H1 (cell line): ENCODE measurements at regions not wholly inside any gene's neighbourhood (a gene's known extent, or its start where the extent isn't known, plus 50 kb on each side); places are given as distances from the start of the nearest gene placed in this dataset.

Experiments used
- CTCF ChIA-PET: fragments of 300-600 bp; sonication (Branson Sonifier 250); formaldehyde crosslinking; loops from one replicate; lab custom pipeline; 2021; ENCODE audit not compliant: partially characterized antibody; lab: Charles Lee
- POLR2A ChIA-PET: fragments of 300-600 bp; sonication (Branson Sonifier 250); formaldehyde crosslinking; loops from one replicate; lab custom pipeline; 2021; ENCODE audit warnings: inconsistent platforms; ENCODE audit not compliant: partially characterized antibody; lab: Charles Lee
- DNase-seq, 2 experiments: peaks; one replicate each; pipeline versions ENCODE4 v3.0.0 to v3.0.0-alpha.2; 2010 to 2022; ENCODE audit warnings: low spot score in 2 of 2, low read depth in 1 of 2, mixed read lengths in 1 of 2
- FAIRE-seq: peaks from 2 replicates; lab custom pipeline; 2011; peaks lifted over from hg19 to GRCh38; lab: Jason Lieb, UNC
- H2AFZ ChIP-seq: 2 replicates; pipeline ENCODE4 v1.8.1; 2012; ENCODE audit warnings: low read length, inconsistent platforms
- H2AK5ac ChIP-seq: 2 replicates; pipeline ENCODE4 v1.6.1; 2013; ENCODE audit warnings: low read depth, low read length
- H2BK120ac ChIP-seq: replicated peaks from 2 replicates; pipeline ENCODE3; 2013; ENCODE audit warnings: low read depth, low read length, inconsistent platforms
- H2BK12ac ChIP-seq: 2 replicates; pipeline ENCODE4 v1.6.1; 2013; ENCODE audit warnings: low read depth, low read length
- H2BK15ac ChIP-seq: 2 replicates; pipeline ENCODE4 v1.6.1; 2013; ENCODE audit warnings: low read length
- H2BK20ac ChIP-seq: 2 replicates; pipeline ENCODE4 v1.6.1; 2013; ENCODE audit warnings: low read length
- H2BK5ac ChIP-seq: 2 replicates; pipeline ENCODE4 v1.6.1; 2013; ENCODE audit warnings: low read depth, low read length
- H3K14ac ChIP-seq: 2 replicates; pipeline ENCODE4 v1.6.1; 2013; ENCODE audit warnings: inconsistent platforms; ENCODE audit not compliant: insufficient read length
- H3K18ac ChIP-seq: 2 replicates; pipeline ENCODE4 v1.6.1; 2013; ENCODE audit warnings: low read length; ENCODE audit errors: extremely low read depth
- H3K23ac ChIP-seq: 2 replicates; pipeline ENCODE4 v1.6.1; 2013; ENCODE audit warnings: inconsistent platforms; ENCODE audit not compliant: insufficient read length
- H3K23me2 ChIP-seq: 2 replicates; pipeline ENCODE4 v1.6.1; 2013; ENCODE audit warnings: low read depth, low read length
- H3K27ac ChIP-seq: 2 replicates; pipeline ENCODE4 v1.6.1; 2011; ENCODE audit warnings: low read depth, low read length, inconsistent platforms
- H3K27me3 ChIP-seq, 4 experiments: replicated peaks in 1 of 4; 1 replicate in 1 of 4; 2 replicates in 3 of 4; pipeline versions ENCODE4 v1.6.1 to v1.8.1; 2011 to 2013; ENCODE audit warnings: low read length in 3 of 4, mild to moderate bottlenecking in 3 of 4, inconsistent platforms in 2 of 4, mixed read lengths in 2 of 4, moderate library complexity in 1 of 4; ENCODE audit not compliant: control insufficient read depth in 3 of 4, insufficient read depth in 3 of 4; ENCODE audit errors: extremely low read depth in 1 of 4
- H3K36me3 ChIP-seq, 4 experiments: 2 replicates each; pipeline versions ENCODE4 v1.6.1 to v1.8.1; 2011 to 2013; ENCODE audit warnings: mild to moderate bottlenecking in 4 of 4, low read length in 3 of 4, moderate library complexity in 2 of 4, control low read depth in 1 of 4, inconsistent platforms in 1 of 4; ENCODE audit not compliant: insufficient read depth in 4 of 4, control insufficient read depth in 2 of 4
- H3K4ac ChIP-seq: replicated peaks from 2 replicates; pipeline ENCODE3; 2013; ENCODE audit warnings: low read length, low read depth, mixed read lengths, inconsistent platforms; ENCODE audit not compliant: insufficient read length
- H3K4me1 ChIP-seq, 4 experiments: replicated peaks in 1 of 4; 1 replicate in 1 of 4; 2 replicates in 3 of 4; pipeline versions ENCODE4 v1.6.1 to v1.8.1; 2011 to 2013; ENCODE audit warnings: low read length in 3 of 4, inconsistent platforms in 2 of 4, mixed read lengths in 1 of 4; ENCODE audit not compliant: insufficient read depth in 4 of 4, control insufficient read depth in 3 of 4
- H3K4me2 ChIP-seq, 2 experiments: 2 replicates each; pipeline versions ENCODE4 v1.6.1 to v1.8.1; 2011 to 2013; ENCODE audit warnings: low read depth in 2 of 2, low read length in 2 of 2, control low read depth in 1 of 2, inconsistent platforms in 1 of 2, mild to moderate bottlenecking in 1 of 2; ENCODE audit not compliant: insufficient read depth in 1 of 2
- H3K4me3 ChIP-seq, 4 experiments: fragments of 200-600, 300-600 bp in 1 of 4; sonication (generic), shearing (Covaris generic), sonication (Bioruptor Twin) in 1 of 4; 2 replicates each; pipeline versions ENCODE4 v1.5.1 to v1.8.1; 2011 to 2016; ENCODE audit warnings: low read length in 4 of 4, low read depth in 3 of 4, control low read depth in 2 of 4, inconsistent platforms in 2 of 4, mild to moderate bottlenecking in 2 of 4, mixed read lengths in 1 of 4, moderate library complexity in 1 of 4; ENCODE audit not compliant: insufficient read depth in 2 of 4; ENCODE audit errors: extremely low read depth in 1 of 4
- H3K56ac ChIP-seq: replicated peaks from 2 replicates; pipeline ENCODE3; 2013; ENCODE audit warnings: low read depth, mild to moderate bottlenecking, mixed read lengths, low read length, inconsistent platforms; ENCODE audit not compliant: insufficient read length
- H3K79me1 ChIP-seq: 2 replicates; pipeline ENCODE4 v1.6.1; 2013; ENCODE audit warnings: low read depth, low read length, control low read depth
- H3K79me2 ChIP-seq, 2 experiments: 2 replicates each; pipeline versions ENCODE4 v1.6.1 to v1.8.1; 2012 to 2013; ENCODE audit warnings: low read length in 2 of 2, mild to moderate bottlenecking in 2 of 2, inconsistent platforms in 1 of 2; ENCODE audit not compliant: insufficient read depth in 2 of 2, control insufficient read depth in 1 of 2
- H3K9ac ChIP-seq, 4 experiments: replicated peaks in 1 of 4; 1 replicate in 1 of 4; 2 replicates in 3 of 4; pipeline versions ENCODE4 v1.6.1 to v1.8.1; 2011 to 2013; ENCODE audit warnings: low read depth in 3 of 4, low read length in 3 of 4, control low read depth in 2 of 4, mild to moderate bottlenecking in 2 of 4, moderate library complexity in 2 of 4, inconsistent platforms in 1 of 4; ENCODE audit errors: extremely low read depth in 1 of 4
- H3K9me3 ChIP-seq, 2 experiments: 2 replicates each; pipeline versions ENCODE4 v1.6.1 to v1.8.1; 2012 to 2013; ENCODE audit warnings: mild to moderate bottlenecking in 2 of 2, moderate library complexity in 2 of 2, control low read depth in 1 of 2, inconsistent platforms in 1 of 2, low read depth in 1 of 2, low read length in 1 of 2, mixed read lengths in 1 of 2; ENCODE audit not compliant: insufficient read depth in 2 of 2
- H4K20me1 ChIP-seq, 2 experiments: replicated peaks in 1 of 2; 2 replicates each; pipeline versions ENCODE3 to v1.8.1; 2011 to 2013; ENCODE audit warnings: inconsistent platforms in 2 of 2, low read length in 2 of 2, mild to moderate bottlenecking in 1 of 2; ENCODE audit not compliant: insufficient read depth in 2 of 2, control insufficient read depth in 1 of 2
- H4K5ac ChIP-seq: 2 replicates; pipeline ENCODE4 v1.6.1; 2013; ENCODE audit warnings: low read length, low read depth, mixed read lengths, inconsistent platforms; ENCODE audit not compliant: insufficient read length
- H4K8ac ChIP-seq: 2 replicates; pipeline ENCODE4 v1.8.0; 2013; ENCODE audit warnings: mild to moderate bottlenecking, moderate library complexity, low read length, inconsistent platforms; ENCODE audit not compliant: insufficient read depth; ENCODE audit errors: extremely low read depth
- H4K91ac ChIP-seq: replicated peaks from 2 replicates; pipeline ENCODE3; 2013; ENCODE audit warnings: low read length, mixed read lengths, inconsistent platforms; ENCODE audit not compliant: insufficient read length
- CBX8 ChIP-seq: fragments of 300-800, 300-1000 bp; sonication (generic); IDR thresholded peaks from 2 replicates; pipeline ENCODE4 v1.7.1; 2016; ENCODE audit warnings: low read depth, low read length, borderline replicate concordance
- CHD2 ChIP-seq: IDR thresholded peaks from 2 replicates; pipeline ENCODE4 v1.6.1; 2012; ENCODE audit warnings: low read length, improper control_type of control experiment
- FOSL1 ChIP-seq: IDR thresholded peaks from 2 replicates; pipeline ENCODE4 v1.6.1; 2011; ENCODE audit warnings: mild to moderate bottlenecking, low read depth, low read length, moderate library complexity; ENCODE audit not compliant: insufficient read depth
- SP4 ChIP-seq: IDR thresholded peaks from 2 replicates; pipeline ENCODE4 v1.6.1; 2012; ENCODE audit warnings: low read length, inconsistent platforms
- SRF ChIP-seq: IDR thresholded peaks from 2 replicates; pipeline ENCODE4 v1.6.1; 2011; ENCODE audit warnings: mild to moderate bottlenecking, low read depth, low read length, moderate library complexity
- TAF1 ChIP-seq: IDR thresholded peaks from 2 replicates; pipeline ENCODE4 v1.6.1; 2011; ENCODE audit warnings: mild to moderate bottlenecking, low read depth, low read length
- WGBS, 2 experiments: shearing (Covaris generic) in 1 of 2; methylation state at CpG; one replicate each; pipeline versions ENCODE4 v1.1.6 to v1.1.7; 2013 to 2015; ENCODE audit warnings: low lambda C conversion rate in 2 of 2, mixed read lengths in 2 of 2, inconsistent platforms in 1 of 2, low coverage in 1 of 2, missing lambda C conversion rate in 1 of 2; ENCODE audit not compliant: insufficient replicate concordance in 2 of 2, insufficient coverage in 1 of 2, insufficient read length in 1 of 2; ENCODE audit errors: extremely low coverage in 1 of 2, missing lambda C conversion rate in 1 of 2; 5-methylcytosine and 5-hydroxymethylcytosine counted together

GRCh38 chr12:94020335-94020734, 128.0 kb upstream of the PLXNC1 start:
- H3K9ac ChIP-seq, result no peak overlapping the region
- no peaks in the 10 kb centered on the region for H3K23me2 ChIP-seq
- H2BK20ac ChIP-seq, result no peak overlapping the region
- TF ChIP-seq SP4 (no peak), CHD2 (no peak), SRF (no peak), CBX8 (no peak), FOSL1 (no peak), TAF1 (no peak)
- H3K18ac ChIP-seq, result no peak overlapping the region
- POLR2A ChIA-PET, result interaction anchor here (0.8 kb wide), 1 partner anchor 322 kb away, joined by 3 read pairs; no protein-coding TSS in a partner anchor
- H3K4ac ChIP-seq, result no peak overlapping the region
- no peaks in the 10 kb centered on the region for H3K36me3 ChIP-seq
- no peaks in the 10 kb centered on the region for H3K79me1 ChIP-seq
- no peaks in the 10 kb centered on the region for H3K27me3 ChIP-seq
- H3K4me2 ChIP-seq, result no peak overlapping the region
- no peak overlapping the region for H2AK5ac ChIP-seq
- H3K4me3 ChIP-seq, result no peak overlapping the region
- 95% methylated on average over 1 of the region's 1 CpG; no CpG with 5 or more reads in 1 of the 2 experiments for WGBS, 2 experiments
- FAIRE-seq (no peak), DNase-seq (no peak)
- H4K20me1 ChIP-seq, result no peaks in the 10 kb centered on the region
- H2BK5ac ChIP-seq, result no peak overlapping the region
- no peak overlapping the region for H4K5ac ChIP-seq
- H4K8ac ChIP-seq, result no peak overlapping the region
- no peak overlapping the region for H3K14ac ChIP-seq
- no peak overlapping the region for H2BK120ac ChIP-seq
- H3K56ac ChIP-seq, result no peak overlapping the region
- no peak overlapping the region for H3K27ac ChIP-seq
- H3K79me2 ChIP-seq, result no peaks in the 10 kb centered on the region
- no peak overlapping the region for H2AFZ ChIP-seq
- H3K4me1 ChIP-seq, result no peaks in the 10 kb centered on the region
- H3K23ac ChIP-seq, result no peak overlapping the region
- CTCF ChIA-PET, result interaction anchor here (1.2 to 3.7 kb wide), 3 partner anchors 29 to 81 kb away, joined by 3 to 14 read pairs (median 5); no protein-coding TSS in a partner anchor
- H2BK15ac ChIP-seq, result no peak overlapping the region
- no peak overlapping the region for H4K91ac ChIP-seq
- no peak overlapping the region for H2BK12ac ChIP-seq
- peaks cover 40 to 42% of the 10 kb centered on the region in 2 experiments for H3K9me3 ChIP-seq
